Activated CD4-positive, alpha-beta T cell treated with anti-CD3 and anti-CD28 coated beads, Interleukin-2, amount 10 ng/mL, durations not matched to agents 7 days and 5 days (primary cell): ENCODE measurements at regions not wholly inside any gene's neighbourhood (a gene's known extent, or its start where the extent isn't known, plus 50 kb on each side); places are given as distances from the start of the nearest gene placed in this dataset.
"Not testable (repeated sequence)": the region's sequence is repeated elsewhere in the genome, so short reads cannot be mapped to it uniquely, and the experiment has no call there.

ENCODE experiments used
- CTCF ChIA-PET: fragments of 350-600 bp; sonication (Branson Sonifier 250); formaldehyde crosslinking; loops from one replicate; lab custom pipeline; 2021; ENCODE audit warnings: antibody characterized with exemption; lab: Charles Lee
- POLR2A ChIA-PET: fragments of 350-600 bp; sonication (Branson Sonifier 250); formaldehyde crosslinking; loops from one replicate; lab custom pipeline; 2021; ENCODE audit warnings: antibody characterized with exemption; lab: Charles Lee
- DNase-seq: peaks from one replicate; pipeline ENCODE4 v3.0.0-alpha.2; 2020
- H3K27ac Mint-ChIP-seq: one replicate; pipeline ENCODE4 v1.8.0; 2021; ENCODE audit warnings: mild to moderate bottlenecking, moderate library complexity, mixed read lengths
- H3K27me3 Mint-ChIP-seq: one replicate; pipeline ENCODE4 v1.8.0; 2021; ENCODE audit warnings: mixed read lengths
- H3K36me3 Mint-ChIP-seq: one replicate; pipeline ENCODE4 v1.8.0; 2021; ENCODE audit warnings: low read depth, mixed read lengths
- H3K4me1 Mint-ChIP-seq: one replicate; pipeline ENCODE4 v1.8.0; 2021; ENCODE audit warnings: mixed read lengths
- H3K4me3 Mint-ChIP-seq: one replicate; pipeline ENCODE4 v1.8.0; 2021; ENCODE audit warnings: mild to moderate bottlenecking, moderate library complexity, mixed read lengths
- H3K9me3 Mint-ChIP-seq: one replicate; pipeline ENCODE4 v1.8.0; 2021; ENCODE audit warnings: mixed read lengths

DNA sequence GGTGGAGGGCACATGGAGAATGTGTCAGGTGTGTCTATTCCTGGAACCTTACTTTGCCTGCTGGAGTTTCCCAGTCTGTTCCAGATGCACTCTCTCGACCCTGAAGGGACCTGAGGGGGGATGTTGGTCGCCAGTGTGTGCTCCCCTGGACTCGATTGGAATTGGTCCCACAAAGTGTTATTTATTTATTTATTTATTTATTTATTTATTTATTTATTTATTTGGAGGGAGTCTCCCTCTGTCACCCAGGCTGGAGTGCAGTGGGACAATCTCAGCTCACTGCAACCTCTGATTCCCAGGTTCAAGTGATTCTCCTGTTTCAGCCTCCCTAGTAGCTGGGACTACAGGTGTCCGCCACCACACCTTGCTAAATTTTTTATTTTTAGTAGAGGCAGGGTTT, 329.1 kb upstream of the ZNF337 start:
- POLR2A ChIA-PET, H3K27me3 Mint-ChIP-seq, CTCF ChIA-PET, DNase-seq, H3K36me3 Mint-ChIP-seq, H3K27ac Mint-ChIP-seq, H3K9me3 Mint-ChIP-seq, H3K4me1 Mint-ChIP-seq, H3K4me3 Mint-ChIP-seq: not testable (repeated sequence)

DNA sequence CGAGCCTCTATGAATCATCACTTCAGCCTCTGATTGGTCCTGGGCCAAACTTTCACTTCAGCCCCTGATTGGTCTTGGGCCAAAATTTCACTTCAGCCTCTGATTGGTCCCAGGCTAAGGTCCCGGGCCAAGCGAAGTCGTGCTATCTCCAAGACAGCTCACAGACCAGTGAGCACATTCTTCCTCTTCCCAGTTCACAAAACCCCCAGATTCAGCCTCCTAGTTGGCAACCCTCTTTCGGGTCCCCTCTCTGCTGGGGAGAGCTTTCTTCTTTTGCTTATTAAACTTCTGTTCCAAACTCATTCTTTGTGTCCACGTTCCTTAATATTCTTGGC, 314.3 kb upstream of the ZNF337 start:
- H3K9me3 Mint-ChIP-seq, POLR2A ChIA-PET, CTCF ChIA-PET, H3K36me3 Mint-ChIP-seq, DNase-seq, H3K4me1 Mint-ChIP-seq, H3K27me3 Mint-ChIP-seq: not testable (repeated sequence)
- Mint-ChIP-seq H3K4me3 (peak overlapping the region; percentile 78), H3K27ac (peak overlapping the region; percentile 87)

DNA sequence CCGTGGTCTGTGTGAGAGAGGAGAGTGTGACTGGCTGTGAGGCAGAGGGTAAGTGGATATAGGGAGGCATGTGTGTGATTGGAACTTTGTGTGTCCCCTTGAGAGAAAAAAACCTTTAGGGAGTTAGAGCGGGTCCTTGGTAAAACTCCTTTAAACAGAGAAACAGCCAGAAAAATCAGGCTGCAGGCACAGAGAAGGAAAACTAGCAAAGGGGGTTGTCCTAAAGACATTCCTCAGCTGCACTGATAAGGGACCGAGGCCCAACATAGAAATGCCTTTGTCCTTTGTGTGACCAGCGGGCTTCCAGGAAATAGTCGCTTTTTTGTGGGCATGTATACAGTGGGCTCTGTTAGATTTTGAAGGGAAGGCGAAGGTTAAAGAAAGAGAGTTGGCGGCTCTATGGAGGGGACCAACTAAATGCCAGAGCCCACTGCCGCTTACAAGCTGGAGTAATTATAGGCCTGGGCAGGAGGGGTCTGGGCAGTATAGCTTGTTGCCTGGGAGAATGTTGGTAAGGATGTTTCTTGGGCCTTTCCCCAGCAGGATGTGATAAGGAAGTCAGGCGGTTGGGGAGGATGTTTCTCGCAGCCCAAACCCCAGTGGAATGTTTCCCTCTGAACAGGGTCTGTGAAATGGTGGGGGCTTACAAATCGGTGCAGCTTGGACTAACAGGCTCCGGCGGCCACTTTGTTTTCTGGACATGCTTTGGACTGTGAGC, 313.7 kb upstream of the ZNF337 start:
- peak overlapping the region; percentile 78 for H3K4me3 Mint-ChIP-seq
- H3K27me3 Mint-ChIP-seq, H3K4me1 Mint-ChIP-seq, H3K9me3 Mint-ChIP-seq, H3K36me3 Mint-ChIP-seq, DNase-seq, CTCF ChIA-PET, POLR2A ChIA-PET: not testable (repeated sequence)
- peak overlapping the region; percentile 87 for H3K27ac Mint-ChIP-seq

DNA sequence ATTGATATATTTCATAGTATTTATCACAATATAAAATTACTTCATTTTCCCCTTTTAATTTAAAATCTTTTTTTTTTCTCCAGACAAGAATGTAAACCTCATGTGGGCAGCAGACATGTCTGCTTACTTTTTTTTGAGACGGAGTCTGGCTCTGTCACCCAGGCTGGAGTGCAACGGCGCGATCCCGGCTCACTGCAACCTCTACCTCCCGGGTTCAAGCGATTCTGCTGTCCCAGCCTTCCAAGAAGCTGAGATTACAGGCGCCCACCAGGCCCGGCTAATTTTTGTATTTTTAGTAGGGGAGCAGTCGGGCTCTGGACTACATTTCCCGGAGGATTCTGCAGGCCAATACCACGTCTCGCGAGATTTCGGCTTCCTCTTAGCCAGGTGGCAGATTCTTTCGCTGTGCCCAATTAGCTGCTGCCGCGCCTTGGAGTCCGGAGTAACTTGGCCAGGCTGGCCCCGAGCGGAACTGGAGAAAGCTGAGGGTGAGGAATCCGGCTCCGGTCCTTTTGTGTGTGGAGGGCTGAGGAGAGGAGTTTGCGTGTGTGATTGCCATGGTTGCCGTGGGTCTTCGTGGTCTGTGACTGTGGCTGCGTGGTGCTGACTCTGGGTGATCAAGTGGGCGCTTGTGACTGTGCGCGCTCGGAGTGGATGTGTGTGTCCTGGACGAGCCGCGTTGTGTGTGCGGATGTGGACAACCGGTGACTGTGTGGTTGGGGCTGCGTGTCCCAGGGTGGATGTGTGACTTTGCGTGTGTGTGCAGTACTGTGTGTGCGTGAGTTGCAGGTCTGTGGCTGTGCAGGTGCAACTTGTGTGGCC, 313.0 kb upstream of the ZNF337 start:
- CTCF ChIA-PET, POLR2A ChIA-PET, H3K4me1 Mint-ChIP-seq, H3K36me3 Mint-ChIP-seq, H3K27me3 Mint-ChIP-seq, H3K9me3 Mint-ChIP-seq: not testable (repeated sequence)
- H3K4me3 Mint-ChIP-seq: peak overlapping the region; percentile 78
- H3K27ac Mint-ChIP-seq: peak overlapping the region; percentile 87
- peak; percentile 73 for DNase-seq

DNA sequence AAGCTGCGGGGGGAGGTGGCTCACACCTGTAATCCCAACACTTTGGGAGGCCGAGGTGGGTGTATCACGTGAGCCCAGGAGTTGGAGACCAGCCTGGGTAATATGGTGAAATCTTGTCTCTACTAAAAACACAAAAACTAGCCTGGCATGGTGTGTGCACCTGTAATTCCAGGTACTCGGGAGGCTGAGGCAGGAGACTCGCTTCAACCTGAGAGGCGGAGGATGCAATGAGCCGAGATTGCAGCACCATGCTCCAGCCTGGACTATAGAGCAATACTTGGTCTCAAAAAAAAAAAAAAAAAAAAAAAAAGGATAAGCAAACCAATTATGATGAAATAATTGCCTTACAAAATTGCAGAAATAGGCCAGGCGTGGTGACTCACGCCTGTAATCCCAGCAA, 311.4 kb upstream of the ZNF337 start:
- H3K4me3 Mint-ChIP-seq, CTCF ChIA-PET, POLR2A ChIA-PET, H3K27me3 Mint-ChIP-seq, H3K36me3 Mint-ChIP-seq, H3K4me1 Mint-ChIP-seq, H3K27ac Mint-ChIP-seq, DNase-seq, H3K9me3 Mint-ChIP-seq: not testable (repeated sequence)

DNA sequence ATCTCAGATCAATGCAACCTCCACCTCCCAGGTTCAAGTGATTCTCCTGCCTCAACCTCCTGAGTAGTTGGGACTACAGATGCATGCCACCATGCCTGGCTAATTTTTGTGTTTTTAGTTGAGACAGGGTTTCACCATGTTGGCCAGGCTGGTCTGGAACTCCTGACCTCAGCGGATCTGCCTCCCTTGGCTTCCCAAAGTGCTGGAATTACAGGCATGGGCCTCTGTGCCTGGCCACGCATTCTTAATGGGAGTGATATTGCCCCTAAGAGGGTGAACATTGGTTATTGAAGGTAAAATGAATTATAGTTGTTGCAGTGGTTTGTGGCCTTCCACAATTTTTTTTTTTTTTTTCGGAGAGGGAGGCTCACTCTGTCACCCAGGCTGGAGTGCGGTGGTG, 309.5 kb upstream of the ZNF337 start:
- H3K36me3 Mint-ChIP-seq, H3K27me3 Mint-ChIP-seq, H3K9me3 Mint-ChIP-seq, H3K4me3 Mint-ChIP-seq, H3K4me1 Mint-ChIP-seq, H3K27ac Mint-ChIP-seq, DNase-seq, POLR2A ChIA-PET: not testable (repeated sequence)
- CTCF ChIA-PET: interaction anchor here (0.7 kb wide), 1 partner anchor 49 kb away, joined by 3 read pairs; no protein-coding TSS in a partner anchor

DNA sequence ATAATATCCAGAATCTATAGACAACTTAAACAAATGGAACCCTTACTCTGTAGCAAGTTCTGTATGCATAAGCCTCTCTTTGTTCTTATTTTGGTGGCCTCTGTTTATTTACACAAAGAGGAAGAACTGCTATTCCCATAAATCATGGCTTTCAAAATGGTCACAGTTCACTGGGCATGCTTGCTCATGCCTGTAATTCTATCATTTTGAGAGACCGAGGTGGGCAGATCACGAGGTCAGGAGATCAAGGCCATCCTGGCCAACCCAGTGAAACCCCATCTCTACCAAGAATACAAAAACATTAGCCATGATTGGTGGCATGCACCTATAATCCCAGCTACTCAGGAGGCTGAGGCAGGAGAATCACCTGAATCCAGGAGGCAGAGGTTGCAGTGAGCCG, 307.3 kb upstream of the ZNF337 start:
- H3K36me3 Mint-ChIP-seq, POLR2A ChIA-PET, CTCF ChIA-PET: not testable (repeated sequence)

DNA sequence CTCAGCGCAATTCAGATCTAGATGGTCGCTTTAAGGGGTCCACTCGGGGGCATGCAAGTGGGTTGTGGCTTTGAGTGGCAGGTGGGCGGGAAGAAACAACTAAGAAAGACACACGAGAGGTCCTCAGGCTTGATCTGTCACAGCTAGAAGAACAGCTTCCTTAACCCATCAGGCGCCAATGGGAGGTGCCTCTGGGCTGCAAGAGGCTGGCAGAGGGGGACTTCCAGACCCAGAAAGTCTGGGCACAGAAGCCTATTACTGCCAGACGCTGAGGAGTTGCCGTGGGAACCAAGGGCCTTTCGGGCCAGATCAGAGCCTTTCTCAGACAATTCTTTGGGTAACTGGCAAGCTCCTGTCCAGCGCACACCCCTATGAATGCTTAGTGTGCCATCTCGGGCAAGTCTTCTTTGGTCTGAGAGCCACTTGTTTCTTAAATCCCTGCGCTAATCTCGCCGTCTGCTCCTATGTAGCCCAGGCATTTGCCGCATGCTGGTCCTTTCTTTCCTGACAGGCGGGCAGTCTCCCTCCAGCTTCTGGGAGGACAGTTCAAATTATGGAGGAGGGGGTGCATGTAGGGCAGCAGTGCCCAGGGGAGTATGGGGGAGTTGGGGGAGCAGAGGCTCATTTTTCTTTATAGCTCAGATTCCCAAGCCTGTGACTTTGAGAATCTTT, 300.9 kb upstream of the ZNF337 start:
- H3K4me3 Mint-ChIP-seq, CTCF ChIA-PET, H3K9me3 Mint-ChIP-seq, H3K36me3 Mint-ChIP-seq, H3K4me1 Mint-ChIP-seq, POLR2A ChIA-PET, H3K27me3 Mint-ChIP-seq, DNase-seq, H3K27ac Mint-ChIP-seq: not testable (repeated sequence)

More for the DNA sequence above, 307.3 kb upstream of the ZNF337 start:
- not testable (repeated sequence) for H3K9me3 Mint-ChIP-seq, H3K27me3 Mint-ChIP-seq, H3K4me1 Mint-ChIP-seq, H3K27ac Mint-ChIP-seq, H3K4me3 Mint-ChIP-seq, DNase-seq

DNA sequence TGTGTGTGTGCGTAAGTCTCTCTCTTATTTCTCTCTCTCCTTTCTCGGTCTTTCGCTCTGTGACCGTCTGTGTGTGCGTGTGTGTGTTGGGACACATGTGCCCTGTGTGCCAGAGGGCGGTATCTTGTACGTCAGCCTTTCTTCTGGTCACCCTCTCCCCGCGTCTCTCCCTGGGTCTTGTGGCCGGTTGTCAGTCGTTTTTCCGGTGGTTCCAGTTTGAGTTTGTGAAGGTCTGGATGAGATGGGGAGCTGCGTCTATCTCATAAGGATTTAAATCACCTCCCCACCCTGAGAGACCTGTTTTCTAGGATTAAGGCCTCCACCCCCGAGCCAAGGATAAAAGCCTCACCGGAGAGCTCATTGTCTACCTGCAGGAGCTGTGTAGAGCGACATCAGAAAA, 295.5 kb upstream of the ZNF337 start:
- no peak for DNase-seq
- H3K27me3 Mint-ChIP-seq: peaks cover 2% of the 10 kb centered on the region
- no peak overlapping the region for H3K27ac Mint-ChIP-seq
- CTCF ChIA-PET: no interaction called here
- peaks cover 4% of the 10 kb centered on the region for H3K4me1 Mint-ChIP-seq
- H3K9me3 Mint-ChIP-seq: no peaks in the 10 kb centered on the region
- H3K4me3 Mint-ChIP-seq: no peak overlapping the region
- POLR2A ChIA-PET: interaction anchor here (0.6 kb wide), 1 partner anchor 987 kb away, joined by 4 read pairs; no protein-coding TSS in a partner anchor
- H3K36me3 Mint-ChIP-seq: no peaks in the 10 kb centered on the region

DNA sequence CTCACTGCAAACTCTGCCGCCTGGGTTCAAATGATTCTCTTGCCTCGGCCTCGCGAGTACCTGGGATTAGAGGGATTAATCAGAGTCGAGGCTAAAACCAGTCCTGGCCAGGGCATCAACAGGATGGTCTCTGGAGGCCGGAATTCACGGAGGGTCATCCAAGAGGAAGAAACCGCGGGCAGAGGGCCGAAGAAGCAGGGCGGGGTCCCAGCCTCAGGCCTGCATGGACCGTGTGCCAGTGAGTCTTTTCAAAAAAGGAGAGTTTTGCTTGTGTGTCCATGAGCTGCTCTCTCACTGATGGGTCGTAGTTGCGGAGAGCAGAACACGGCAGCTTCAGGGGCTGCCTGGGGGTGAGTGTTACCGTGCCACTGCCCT, 295.1 kb upstream of the ZNF337 start:
- ChIA-PET POLR2A (no interaction called here), CTCF (no interaction called here)
- Mint-ChIP-seq H3K4me3 (no peak overlapping the region), H3K4me1 (peaks cover 4% of the 10 kb centered on the region), H3K36me3 (no peaks in the 10 kb centered on the region), H3K9me3 (no peaks in the 10 kb centered on the region), H3K27ac (no peak overlapping the region), H3K27me3 (peaks cover 2% of the 10 kb centered on the region)
- no peak for DNase-seq

DNA sequence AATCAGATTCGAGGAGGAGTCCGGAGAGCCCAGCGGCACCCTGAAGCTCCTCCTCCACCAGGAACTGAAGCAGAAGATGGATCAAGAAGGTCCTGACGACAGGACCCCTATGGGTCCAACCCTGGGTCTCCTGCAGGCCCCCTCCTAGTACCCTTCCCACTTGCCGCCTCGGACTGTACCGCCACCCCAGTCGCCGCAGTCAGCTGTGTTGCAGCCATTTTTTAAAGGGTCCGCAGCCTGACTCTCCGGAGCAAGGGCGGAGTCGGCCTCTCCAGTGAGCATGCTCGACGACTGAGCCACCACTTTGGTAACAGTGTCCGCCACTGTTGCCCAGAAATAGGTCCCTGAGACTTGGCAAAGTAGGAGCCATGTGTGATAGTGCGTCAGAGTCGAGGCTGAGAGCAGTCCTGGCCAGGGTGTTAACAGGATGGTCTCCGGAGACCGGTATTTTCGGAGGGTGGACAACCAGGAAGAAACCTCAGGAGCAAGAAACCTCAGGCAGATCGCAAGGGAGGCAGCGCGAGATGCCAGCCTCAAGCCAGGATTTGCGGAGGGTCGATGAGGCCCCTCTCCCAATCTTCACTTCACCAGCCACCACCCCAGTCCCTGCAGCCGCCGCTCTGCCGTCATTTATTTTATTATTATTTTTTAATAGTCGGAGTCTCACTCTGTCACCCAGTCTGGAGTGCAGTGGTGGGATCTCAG, 294.6 kb upstream of the ZNF337 start:
- CTCF ChIA-PET: no interaction called here
- POLR2A ChIA-PET: no interaction called here
- Mint-ChIP-seq H3K27me3 (peaks cover 2% of the 10 kb centered on the region), H3K9me3 (no peaks in the 10 kb centered on the region), H3K4me1 (peaks cover 5% of the 10 kb centered on the region), H3K36me3 (no peaks in the 10 kb centered on the region), H3K4me3 (no peak overlapping the region), H3K27ac (no peak overlapping the region)
- DNase-seq: no peak

DNA sequence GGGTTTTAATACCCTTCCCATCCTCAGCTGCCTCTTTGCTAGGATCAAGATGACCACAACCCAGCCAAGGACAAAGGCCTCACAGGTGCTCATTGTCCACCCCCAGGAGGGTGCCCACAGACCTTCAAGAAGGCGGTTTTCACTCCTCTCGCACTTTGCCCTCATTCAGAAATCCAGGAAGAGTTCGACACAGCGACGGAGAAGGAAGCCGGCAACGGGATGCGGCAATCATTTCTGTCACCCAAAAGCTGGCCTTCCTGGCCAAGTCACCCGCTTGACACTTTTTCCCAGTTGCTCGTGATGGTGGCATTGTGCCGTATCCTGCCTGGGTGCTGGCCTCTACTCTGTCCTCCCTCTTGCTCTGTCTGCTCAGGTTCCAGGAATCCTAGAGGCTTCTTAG, 293.0 kb upstream of the ZNF337 start:
- H3K4me3 Mint-ChIP-seq, H3K27ac Mint-ChIP-seq, H3K4me1 Mint-ChIP-seq, DNase-seq, POLR2A ChIA-PET, CTCF ChIA-PET, H3K9me3 Mint-ChIP-seq, H3K36me3 Mint-ChIP-seq, H3K27me3 Mint-ChIP-seq: not testable (repeated sequence)

DNA sequence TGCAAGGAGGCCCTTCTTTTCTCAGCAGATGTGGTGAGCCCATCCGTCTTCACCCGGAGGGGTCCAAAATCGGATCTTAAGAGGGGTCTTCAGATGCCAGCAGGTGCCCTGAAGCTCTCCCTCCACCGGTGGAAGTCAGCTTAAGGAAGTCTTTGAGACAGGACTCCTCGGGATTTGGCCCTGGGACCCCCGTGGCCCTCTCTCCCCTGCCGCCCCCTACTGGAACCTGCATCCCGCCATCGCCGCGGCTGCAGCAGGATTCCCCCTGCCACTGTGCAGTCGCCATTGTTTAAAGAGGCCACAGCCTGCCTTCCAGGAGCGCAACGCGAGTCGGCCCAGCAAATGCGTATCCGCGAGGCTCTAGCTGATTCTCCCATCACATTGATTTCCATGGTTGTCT, 292.5 kb upstream of the ZNF337 start:
- DNase-seq: no peak

More for the DNA sequence above, 292.5 kb upstream of the ZNF337 start:
- Mint-ChIP-seq H3K4me3 (no peak overlapping the region), H3K36me3 (no peaks in the 10 kb centered on the region), H3K27me3 (no peaks in the 10 kb centered on the region), H3K27ac (no peak overlapping the region), H3K4me1 (peaks cover 9% of the 10 kb centered on the region), H3K9me3 (no peaks in the 10 kb centered on the region)
- ChIA-PET POLR2A (no interaction called here), CTCF (no interaction called here)
